Fibroblast of lung (primary cell): ENCODE measurements at regions not wholly inside any gene's neighbourhood (a gene's known extent, or its start where the extent isn't known, plus 50 kb on each side); places are given as distances from the start of the nearest gene placed in this dataset.
"Not testable (repeated sequence)": the region's sequence is repeated elsewhere in the genome, so short reads cannot be mapped to it uniquely, and the experiment has no call there.

Source experiments
- DNase-seq, 2 donors: peaks; one replicate each; pipeline versions ENCODE4 v3.0.0 to v3.0.0-alpha.2; 2010; ENCODE audit warnings: low read depth in 2 of 2
- H2AFZ ChIP-seq: 2 replicates; pipeline ENCODE4 v1.5.1; 2012; ENCODE audit warnings: low read length, control low read depth, inconsistent platforms
- H3K27ac ChIP-seq: 2 replicates; pipeline ENCODE4 v1.5.1; 2011; ENCODE audit warnings: low read length, control low read depth; ENCODE audit not compliant: insufficient read depth
- H3K27me3 ChIP-seq: 2 replicates; pipeline ENCODE4 v1.5.1; 2011; ENCODE audit warnings: mild to moderate bottlenecking, low read length; ENCODE audit not compliant: control insufficient read depth, insufficient read depth
- H3K36me3 ChIP-seq: 2 replicates; pipeline ENCODE4 v1.5.1; 2011; ENCODE audit warnings: low read length; ENCODE audit not compliant: control insufficient read depth, insufficient read depth
- H3K4me1 ChIP-seq: 2 replicates; pipeline ENCODE4 v1.5.1; 2011; ENCODE audit warnings: low read length; ENCODE audit not compliant: control insufficient read depth, insufficient read depth; ENCODE audit errors: extremely low read depth
- H3K4me2 ChIP-seq: 2 replicates; pipeline ENCODE4 v1.5.1; 2011; ENCODE audit warnings: low read length, control low read depth; ENCODE audit not compliant: insufficient read depth; ENCODE audit errors: extremely low read depth
- H3K4me3 ChIP-seq, 4 experiments: fragments of 200-600 bp in 1 of 4; sonication (generic) in 1 of 4; replicated peaks in 1 of 4; 2 replicates each; pipeline ENCODE4 v1.5.1; 2011 to 2016; ENCODE audit warnings: low read length in 4 of 4, low read depth in 3 of 4, mild to moderate bottlenecking in 3 of 4, control low read depth in 2 of 4, inconsistent platforms in 1 of 4, mixed read lengths in 1 of 4; ENCODE audit not compliant: insufficient read depth in 1 of 4; ENCODE audit errors: control extremely low read depth in 1 of 4
- H3K79me2 ChIP-seq: 2 replicates; pipeline ENCODE4 v1.5.1; 2012; ENCODE audit warnings: mild to moderate bottlenecking, low read length, inconsistent platforms; ENCODE audit not compliant: control insufficient read depth, insufficient read depth
- H3K9ac ChIP-seq: 2 replicates; pipeline ENCODE4 v1.5.1; 2011; ENCODE audit warnings: mild to moderate bottlenecking, low read length, control low read depth; ENCODE audit not compliant: insufficient read depth
- H3K9me3 ChIP-seq: 2 replicates; pipeline ENCODE4 v1.5.1; 2012; ENCODE audit warnings: low read depth, low read length; ENCODE audit not compliant: control insufficient read depth, insufficient read depth
- H4K20me1 ChIP-seq: 2 replicates; pipeline ENCODE4 v1.5.1; 2011; ENCODE audit warnings: low read length; ENCODE audit not compliant: control insufficient read depth, insufficient read depth; ENCODE audit errors: extremely low read depth
- EZH2 ChIP-seq: IDR thresholded peaks from 2 replicates; pipeline ENCODE4 v1.5.1; 2012; ENCODE audit warnings: low read length, control low read depth, mild to moderate bottlenecking; ENCODE audit errors: missing control alignments
- TF ChIP-seq, protein P1 (sequence below), 2 donors: IDR thresholded peaks in 1 of 2; conservative IDR thresholded peaks in 1 of 2; 1 replicate in 1 of 2; 2 replicates in 1 of 2; pipeline ENCODE4 v1.5.1; 2011 to 2012; ENCODE audit warnings: low read length in 2 of 2, control low read depth in 1 of 2, inconsistent platforms in 1 of 2, low read depth in 1 of 2, mild to moderate bottlenecking in 1 of 2

DNA sequence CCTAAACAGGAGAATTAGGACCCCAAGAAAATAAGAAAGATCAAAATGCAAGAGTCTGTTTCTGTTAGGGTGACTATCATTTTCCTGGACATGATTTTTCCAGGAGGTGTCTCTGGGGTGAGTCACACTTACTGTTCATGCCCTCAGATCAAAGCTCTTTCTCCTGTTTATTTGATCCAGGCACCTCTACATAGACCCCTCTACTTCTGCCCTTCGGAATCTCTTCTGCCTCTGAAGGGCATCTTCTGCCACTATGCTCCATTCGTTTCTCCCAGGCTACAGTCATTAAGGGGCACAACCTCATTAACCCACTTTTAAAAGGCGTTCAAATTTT, 1328.0 kb downstream of the GATA3 start:
- no peak overlapping the region for H2AFZ ChIP-seq
- no peak overlapping the region for H3K4me3 ChIP-seq
- H3K4me1 ChIP-seq = no peaks in the 10 kb centered on the region
- no peaks in the 10 kb centered on the region for H3K27me3 ChIP-seq
- no peaks in the 10 kb centered on the region for H3K79me2 ChIP-seq
- H4K20me1 ChIP-seq = no peaks in the 10 kb centered on the region
- no peak for DNase-seq
- TF ChIP-seq, protein P1, sequence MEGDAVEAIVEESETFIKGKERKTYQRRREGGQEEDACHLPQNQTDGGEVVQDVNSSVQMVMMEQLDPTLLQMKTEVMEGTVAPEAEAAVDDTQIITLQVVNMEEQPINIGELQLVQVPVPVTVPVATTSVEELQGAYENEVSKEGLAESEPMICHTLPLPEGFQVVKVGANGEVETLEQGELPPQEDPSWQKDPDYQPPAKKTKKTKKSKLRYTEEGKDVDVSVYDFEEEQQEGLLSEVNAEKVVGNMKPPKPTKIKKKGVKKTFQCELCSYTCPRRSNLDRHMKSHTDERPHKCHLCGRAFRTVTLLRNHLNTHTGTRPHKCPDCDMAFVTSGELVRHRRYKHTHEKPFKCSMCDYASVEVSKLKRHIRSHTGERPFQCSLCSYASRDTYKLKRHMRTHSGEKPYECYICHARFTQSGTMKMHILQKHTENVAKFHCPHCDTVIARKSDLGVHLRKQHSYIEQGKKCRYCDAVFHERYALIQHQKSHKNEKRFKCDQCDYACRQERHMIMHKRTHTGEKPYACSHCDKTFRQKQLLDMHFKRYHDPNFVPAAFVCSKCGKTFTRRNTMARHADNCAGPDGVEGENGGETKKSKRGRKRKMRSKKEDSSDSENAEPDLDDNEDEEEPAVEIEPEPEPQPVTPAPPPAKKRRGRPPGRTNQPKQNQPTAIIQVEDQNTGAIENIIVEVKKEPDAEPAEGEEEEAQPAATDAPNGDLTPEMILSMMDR (conservative IDR thresholded peaks at IDR 0.05 in 1 of 2, IDR thresholded peaks at IDR 0.05 in 1 of 2; ENCODE audit: low read depth in 1 of 2, low read length in 2 of 2) = no peak
- TF ChIP-seq EZH2 = no peak
- H3K9ac ChIP-seq = no peak overlapping the region
- no peak overlapping the region for H3K27ac ChIP-seq
- no peak overlapping the region for H3K4me2 ChIP-seq
- H3K9me3 ChIP-seq = no peaks in the 10 kb centered on the region
- H3K36me3 ChIP-seq = no peaks in the 10 kb centered on the region

DNA sequence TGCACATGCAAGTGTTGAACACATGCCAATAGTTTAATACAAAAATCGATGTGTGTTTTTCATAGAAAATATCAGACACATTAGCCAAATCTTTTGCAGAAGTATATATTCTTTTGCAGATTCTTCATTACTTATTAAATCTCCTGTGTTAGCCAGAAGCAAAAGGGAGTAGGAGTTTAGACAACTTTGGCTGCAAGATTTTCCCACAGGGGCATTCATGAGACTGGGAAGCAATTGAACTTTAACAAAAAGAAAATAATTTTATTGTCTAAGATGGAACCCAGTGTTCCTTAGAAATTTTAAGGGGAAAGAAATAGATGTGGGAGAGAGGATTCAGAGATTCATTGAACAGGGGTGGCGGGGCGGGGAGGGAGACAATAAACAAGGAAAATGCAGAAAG, 1336.0 kb downstream of the GATA3 start:
- Histone ChIP-seq H3K27ac (no peak overlapping the region), H3K4me2 (no peak overlapping the region), H3K4me3 (no peak overlapping the region), H4K20me1 (no peaks in the 10 kb centered on the region), H3K9ac (no peak overlapping the region), H3K27me3 (no peaks in the 10 kb centered on the region), H3K9me3 (no peaks in the 10 kb centered on the region), H3K79me2 (no peaks in the 10 kb centered on the region), H2AFZ (no peak overlapping the region), H3K36me3 (no peaks in the 10 kb centered on the region), H3K4me1 (no peaks in the 10 kb centered on the region)
- no peak for DNase-seq
- TF ChIP-seq EZH2 = no peak
- TF ChIP-seq, protein P1 (conservative IDR thresholded peaks at IDR 0.05 in 1 of 2, IDR thresholded peaks at IDR 0.05 in 1 of 2; ENCODE audit: low read depth in 1 of 2, low read length in 2 of 2) = no peak

DNA sequence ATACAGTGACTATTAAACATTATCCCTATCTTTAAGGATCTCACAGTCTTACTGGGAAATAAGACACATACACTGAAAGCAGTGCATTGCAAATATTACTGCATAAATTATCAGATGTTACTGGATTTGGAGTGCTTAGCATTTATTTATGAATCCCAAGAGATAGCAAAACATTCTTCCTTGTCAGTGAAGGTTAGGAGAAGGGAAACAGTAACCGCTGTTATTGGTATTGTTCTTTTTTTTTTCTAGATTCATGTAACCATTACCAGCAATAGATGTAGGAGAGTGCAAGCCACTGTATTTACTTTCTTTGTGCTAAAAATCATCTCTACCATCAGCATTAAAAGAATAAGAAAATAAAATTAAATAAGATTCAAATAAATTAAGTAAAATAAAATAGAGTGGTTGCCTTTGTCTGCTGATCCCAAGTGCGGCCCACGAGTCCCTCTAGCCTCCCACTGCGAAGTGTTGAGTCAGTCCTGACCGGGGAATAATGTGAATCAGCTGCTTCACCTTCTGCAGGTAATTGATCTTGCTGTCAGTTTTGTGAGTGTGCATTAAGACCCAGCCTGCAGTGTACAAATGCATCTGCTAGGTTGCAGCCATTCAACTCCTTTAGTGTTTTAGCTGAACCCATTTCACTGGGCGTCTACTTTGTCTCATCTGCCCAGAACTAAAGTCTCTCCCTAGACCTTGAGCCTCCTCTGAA, 1344.9 kb downstream of the GATA3 start:
- H3K9ac ChIP-seq = no peak overlapping the region
- H3K4me1 ChIP-seq = no peaks in the 10 kb centered on the region
- H2AFZ ChIP-seq = no peak overlapping the region
- H3K36me3 ChIP-seq = no peaks in the 10 kb centered on the region
- H4K20me1 ChIP-seq = no peaks in the 10 kb centered on the region
- no peaks in the 10 kb centered on the region for H3K9me3 ChIP-seq
- H3K4me2 ChIP-seq = no peak overlapping the region
- DNase-seq = no peak
- H3K4me3 ChIP-seq = no peak overlapping the region
- no peaks in the 10 kb centered on the region for H3K79me2 ChIP-seq
- no peak for TF ChIP-seq EZH2
- TF ChIP-seq, protein P1 (conservative IDR thresholded peaks at IDR 0.05 in 1 of 2, IDR thresholded peaks at IDR 0.05 in 1 of 2; ENCODE audit: low read depth in 1 of 2, low read length in 2 of 2) = no peak
- H3K27me3 ChIP-seq = no peaks in the 10 kb centered on the region
- no peak overlapping the region for H3K27ac ChIP-seq

DNA sequence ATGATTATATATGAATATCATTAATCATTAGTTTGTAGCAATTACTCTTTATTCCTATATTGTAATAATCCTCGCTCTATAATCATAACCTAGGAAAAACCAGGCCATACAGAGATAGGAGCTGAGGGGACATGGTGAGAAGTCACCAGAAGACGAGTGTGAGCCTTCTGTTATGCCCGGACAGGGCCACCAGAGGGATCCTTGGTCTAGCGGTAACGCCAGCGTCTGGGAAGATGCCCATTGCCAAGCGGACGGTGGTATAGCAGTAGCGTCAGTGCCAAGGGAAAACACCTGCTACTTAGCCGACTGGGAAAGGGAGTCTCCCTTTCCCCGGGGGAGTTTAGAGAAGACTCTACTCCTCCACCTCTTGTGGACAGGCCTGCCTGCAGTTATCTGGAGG, 1347.6 kb downstream of the GATA3 start:
- H4K20me1 ChIP-seq, H3K27me3 ChIP-seq, H2AFZ ChIP-seq, H3K27ac ChIP-seq, H3K9ac ChIP-seq, H3K79me2 ChIP-seq, DNase-seq, H3K4me1 ChIP-seq, H3K36me3 ChIP-seq, H3K9me3 ChIP-seq, H3K4me2 ChIP-seq, H3K4me3 ChIP-seq: not testable (repeated sequence)
